22Rv1 (cell line): ENCODE measurements at regions not wholly inside any gene's neighbourhood (a gene's known extent, or its start where the extent isn't known, plus 50 kb on each side); places are given as distances from the start of the nearest gene placed in this dataset.

Experiments used
- ZFX ChIP-seq: fragments of 450-650 bp; IDR thresholded peaks from 2 replicates; pipeline ENCODE4 v1.6.1; 2017; ENCODE audit warnings: antibody characterized with exemption, borderline replicate concordance
- TF ChIP-seq, protein P1 (sequence below): fragments of 450-650 bp; IDR thresholded peaks from 2 replicates; pipeline ENCODE4 v1.5.1; 2017; ENCODE audit warnings: mild to moderate bottlenecking

- TF ChIP-seq, protein P1, sequence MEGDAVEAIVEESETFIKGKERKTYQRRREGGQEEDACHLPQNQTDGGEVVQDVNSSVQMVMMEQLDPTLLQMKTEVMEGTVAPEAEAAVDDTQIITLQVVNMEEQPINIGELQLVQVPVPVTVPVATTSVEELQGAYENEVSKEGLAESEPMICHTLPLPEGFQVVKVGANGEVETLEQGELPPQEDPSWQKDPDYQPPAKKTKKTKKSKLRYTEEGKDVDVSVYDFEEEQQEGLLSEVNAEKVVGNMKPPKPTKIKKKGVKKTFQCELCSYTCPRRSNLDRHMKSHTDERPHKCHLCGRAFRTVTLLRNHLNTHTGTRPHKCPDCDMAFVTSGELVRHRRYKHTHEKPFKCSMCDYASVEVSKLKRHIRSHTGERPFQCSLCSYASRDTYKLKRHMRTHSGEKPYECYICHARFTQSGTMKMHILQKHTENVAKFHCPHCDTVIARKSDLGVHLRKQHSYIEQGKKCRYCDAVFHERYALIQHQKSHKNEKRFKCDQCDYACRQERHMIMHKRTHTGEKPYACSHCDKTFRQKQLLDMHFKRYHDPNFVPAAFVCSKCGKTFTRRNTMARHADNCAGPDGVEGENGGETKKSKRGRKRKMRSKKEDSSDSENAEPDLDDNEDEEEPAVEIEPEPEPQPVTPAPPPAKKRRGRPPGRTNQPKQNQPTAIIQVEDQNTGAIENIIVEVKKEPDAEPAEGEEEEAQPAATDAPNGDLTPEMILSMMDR, result no peak
- no peak for TF ChIP-seq ZFX
These were observed 122.0 kb upstream of the SOX14 start for GRCh38 chr3:137641879-137642704.
